ENCODE measurements at regions not wholly inside any gene's neighbourhood (a gene's known extent, or its start where the extent isn't known, plus 50 kb on each side); places are given as distances from the start of the nearest gene placed in this dataset.

DNA sequence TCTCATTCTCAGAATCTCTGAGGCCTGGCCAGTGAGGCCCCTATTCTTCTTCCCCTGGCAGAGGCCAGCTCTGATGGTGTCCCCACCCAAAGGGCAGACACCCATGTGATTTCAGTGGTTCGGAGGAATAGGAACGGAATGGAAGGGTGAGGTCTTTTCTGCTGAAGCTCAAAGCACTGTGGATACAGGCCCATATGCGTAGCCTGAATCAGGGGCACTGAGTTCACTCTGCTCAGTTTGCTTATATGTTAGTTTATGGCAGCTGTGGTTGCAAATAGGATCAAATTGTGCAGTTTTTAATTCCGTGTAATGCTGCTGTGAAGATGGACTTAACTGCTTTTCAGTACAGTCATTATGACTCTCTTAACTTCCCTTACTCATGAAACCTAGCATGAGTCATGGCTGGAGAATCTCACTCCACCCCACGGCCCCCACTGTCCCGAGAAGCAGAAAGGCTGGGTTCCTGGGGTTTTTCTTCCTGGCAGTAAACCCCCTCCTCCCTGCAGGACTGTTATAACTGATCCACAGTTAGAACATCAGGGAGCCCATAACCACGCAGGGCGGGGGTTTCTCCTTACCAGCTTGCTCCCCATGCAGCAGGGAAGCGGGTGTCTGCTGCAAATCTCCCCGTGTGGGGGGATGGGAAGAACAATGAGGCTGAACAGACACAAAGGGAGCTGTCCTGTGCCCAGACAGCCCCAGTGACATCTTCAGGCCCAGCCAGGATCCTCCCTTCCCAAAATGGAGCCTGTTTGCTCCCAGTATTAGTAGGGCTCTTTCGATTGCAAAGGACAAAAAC lies 122.7 kb downstream of the SLC38A6 start:
- Histone ChIP-seq H3K4me1 (peaks cover 26 to 33% (median 30%) of the 10 kb centered on the region in 4 donors), H3K36me3 (no peaks in the 10 kb centered on the region), H3K9me3 (no peaks in the 10 kb centered on the region), H3K27me3 (no peaks in the 10 kb centered on the region), H3K4me3 (no peak overlapping the region), H3K27ac (peak overlapping the region; percentile 68 to 73 (median 69))
- ATAC-seq (ENCODE audit: low FRiP score in 2 of 2) = peak; percentile 71 to 90
- 53 to 73% methylated on average over 10 to 11 of the region's 11 CpGs for WGBS, 2 donors
- TF ChIP-seq CTCF (IDR thresholded peaks at IDR 0.05) = no peak
- peak in 1 of 4 donors; percentile 27 for TF ChIP-seq EP300 (IDR thresholded peaks at IDR 0.05)
- DNase-seq = peak in 1 of 2 donors; percentile 55

DNA sequence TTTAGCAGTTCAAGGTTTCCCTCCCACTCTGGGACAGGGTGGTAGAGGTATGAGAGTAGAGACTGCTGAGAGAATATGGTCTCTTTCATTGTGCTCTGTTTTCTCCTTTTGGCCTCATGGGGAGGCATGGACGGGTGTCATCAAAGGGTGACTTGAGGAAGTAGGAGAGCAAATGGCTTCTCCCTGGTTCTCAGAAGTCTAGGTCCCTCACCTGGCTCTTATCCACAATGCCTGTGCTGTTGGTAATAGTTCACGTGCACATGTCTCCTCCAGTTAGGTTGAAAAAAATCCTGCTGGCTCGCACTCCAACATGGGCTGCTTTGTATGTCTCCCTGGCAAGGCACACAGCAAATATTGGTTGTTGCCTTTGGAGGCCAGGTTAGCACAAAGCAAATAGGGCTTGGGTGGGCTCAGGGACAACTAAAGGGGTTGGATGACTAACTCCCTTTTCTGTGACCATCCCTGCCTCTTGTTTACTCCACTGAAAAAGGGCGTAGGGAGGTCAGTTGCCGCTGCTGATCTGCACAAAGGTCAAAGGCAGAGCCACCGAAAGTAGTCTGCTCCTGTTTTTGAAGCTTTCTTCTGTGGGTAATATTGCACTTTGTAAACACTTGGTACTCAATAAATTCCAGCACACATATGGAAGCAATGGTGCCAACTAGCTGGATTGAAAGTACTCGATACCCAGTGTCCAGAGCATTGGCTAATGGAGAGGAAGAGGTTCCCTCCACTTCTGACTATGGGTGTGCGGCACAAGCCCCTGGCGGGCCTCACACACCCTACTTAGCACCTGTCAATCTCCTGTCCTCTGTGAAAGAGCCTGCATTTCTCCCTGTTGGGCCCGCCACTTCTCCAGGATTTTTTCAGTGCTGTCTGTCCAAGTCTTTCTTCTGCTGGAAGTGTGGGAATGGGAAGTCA lies 121.8 kb downstream of the SLC38A6 start:
- no peak overlapping the region for H3K4me3 ChIP-seq
- H3K9me3 ChIP-seq = no peaks in the 10 kb centered on the region
- no peaks in the 10 kb centered on the region for H3K27me3 ChIP-seq
- peak overlapping the region; percentile 68 to 73 (median 69) for H3K27ac ChIP-seq
- TF ChIP-seq POLR2AphosphoS5 (IDR thresholded peaks at IDR 0.05) (no peak), EP300 (IDR thresholded peaks at IDR 0.05) (no peak), POLR2A (IDR thresholded peaks at IDR 0.05) (no peak), CTCF (IDR thresholded peaks at IDR 0.05) (no peak)
- 80 to 86% methylated on average over 7 to 10 of the region's 10 CpGs for WGBS, 2 donors
- H3K36me3 ChIP-seq = no peaks in the 10 kb centered on the region
- ATAC-seq (ENCODE audit: low FRiP score in 2 of 2) = no peak
- peaks cover 26 to 33% (median 30%) of the 10 kb centered on the region in 4 donors for H3K4me1 ChIP-seq
- no peak for DNase-seq

All from upper lobe of left lung (tissue), 6 donors.